Heart right ventricle (tissue), 16 donors: ENCODE measurements at regions not wholly inside any gene's neighbourhood (a gene's known extent, or its start where the extent isn't known, plus 50 kb on each side); places are given as distances from the start of the nearest gene placed in this dataset.

Experiments used
- ATAC-seq, 8 donors: fragments of 200-7000 bp; cut with Tn5 transposase; one replicate each; pipeline ENCODE4 v1.9.1; 2020; ENCODE audit warnings: mild to moderate bottlenecking in 8 of 8, moderate library complexity in 8 of 8, moderate number of reproducible peaks in 1 of 8
- DNase-seq, 2 donors: peaks; one replicate each; pipeline ENCODE4 v3.0.0-alpha.2; 2020
- H3K27ac ChIP-seq, 10 donors: fragments of 200-600 bp; sonication (generic) in 2 of 10; one replicate each; pipeline versions ENCODE4 v1.5.0 to v1.8.0; 2020 to 2022; ENCODE audit warnings: mild to moderate bottlenecking in 3 of 10
- H3K27me3 ChIP-seq, 7 donors: fragments of 200-600 bp; one replicate each; pipeline ENCODE4 v1.8.0; 2021 to 2022; ENCODE audit warnings: mild to moderate bottlenecking in 2 of 7
- H3K36me3 ChIP-seq, 9 donors: fragments of 200-600 bp; sonication (generic) in 1 of 9; one replicate each; pipeline versions ENCODE4 v1.5.0 to v1.8.0; 2020 to 2022; ENCODE audit warnings: mild to moderate bottlenecking in 2 of 9
- H3K4me1 ChIP-seq, 9 donors: fragments of 200-600 bp; sonication (generic) in 1 of 9; one replicate each; pipeline versions ENCODE4 v1.5.0 to v1.8.0; 2020 to 2022; ENCODE audit warnings: mild to moderate bottlenecking in 4 of 9
- H3K4me3 ChIP-seq, 10 donors: fragments of 200-600 bp; sonication (generic) in 2 of 10; one replicate each; pipeline versions ENCODE4 v1.5.0 to v1.8.0; 2020 to 2022; ENCODE audit warnings: mild to moderate bottlenecking in 7 of 10, moderate library complexity in 2 of 10
- H3K9me3 ChIP-seq, 11 donors: fragments of 200-600 bp in 10 of 11; sonication (generic) in 2 of 11; one replicate each; pipeline versions ENCODE4 v1.5.0 to v1.8.0; 2013 to 2022; ENCODE audit warnings: mild to moderate bottlenecking in 2 of 11, control low read depth in 1 of 11, moderate library complexity in 1 of 11
- CTCF ChIP-seq, 9 donors: fragments of 200-600 bp; sonication (generic) in 2 of 9; IDR thresholded peaks; one replicate each; pipeline versions ENCODE4 v1.5.0 to v1.8.0; 2021 to 2022; ENCODE audit warnings: antibody characterized with exemption in 9 of 9, mild to moderate bottlenecking in 5 of 9, moderate library complexity in 1 of 9
- WGBS, 2 donors: extraction: QIAGEN DNeasy Blood & Tissue Kit; methylation state at CpG; one replicate each; pipeline ENCODE4 v1.1.7; 2013; ENCODE audit warnings: inconsistent platforms in 1 of 2; 5-methylcytosine and 5-hydroxymethylcytosine counted together
- intact Hi-C, 10 donors: fragments of 100-400 bp; cut with DNase I; formaldehyde crosslinking; loops; one replicate each; pipeline versions ENCODE4 v1.11.1 to v1.14.2; 2022
- donor health status: Arrhythmogenic right ventricular cardiomyopathy.
- donor health status: ischemic (EF 13 %, LVEDD 7.1; RV severe dilation, severe dysfunction).
- donor health status: healthy with polysubstance abuse.
- donor health status: DM: no; HTN: yes; CAD: no.
- donor health status: DM: no; HTN: no; CAD: no.
- donor health status: ischemic (EF 25% LVEDD 6.9; RV normal size, moderate dysfunction).
- donor health status: ischemic (EF 25% LVEDD 5.7; RV mildly dilated, moderate dysfunction).
- donor health status: healthy.
- donor health status: DM: yes; HTN: yes; CAD: no.
- donor health status: Ischemic cardiomyopathy.
- donor health status: ischemic (EF 35%, LVEDD 5.7; RV mildly dilated, moderate dysfunction).
- donor health status: nonischemic (EF 11% LVEDD 7.7; RV severe dilation, severe dysfunction).
- donor health status: DM: yes; HTN: yes; CAD: no.
- donor health status: PGD.
- donor health status: ischemic (EF 29% LVEDD 5.4; RV normal size, mild dysfunction).
- donor health status: nonischemic (EF 23%, LVEDD 6.1; RV moderate dilation, normal function).

- Histone ChIP-seq H3K36me3 (no peaks in the 10 kb centered on the region), H3K27ac (no peak overlapping the region), H3K4me1 (no peaks in the 10 kb centered on the region), H3K27me3 (no peaks in the 10 kb centered on the region), H3K4me3 (no peak overlapping the region), H3K9me3 (peaks cover 0 to 27% (median 0%) of the 10 kb centered on the region in 11 donors)
- intact Hi-C loops, result no loop called here
- 58 to 63% methylated on average over 2 of the region's 2 CpGs for WGBS, 2 donors
- no peak for DNase-seq
- no peak for ATAC-seq
- no peak for TF ChIP-seq CTCF (IDR thresholded peaks at IDR 0.05)
Measured at GRCh38 chr1:191043066-191043465, 565.4 kb upstream of the BRINP3 start.

GRCh38 chr1:191049781-191050180, 572.1 kb upstream of the BRINP3 start:
- DNase-seq (no peak), ATAC-seq (no peak)
- Histone ChIP-seq H3K27ac (no peak overlapping the region), H3K9me3 (peaks cover 0 to 10% (median 0%) of the 10 kb centered on the region in 11 donors), H3K36me3 (no peaks in the 10 kb centered on the region), H3K4me3 (no peak overlapping the region), H3K27me3 (no peaks in the 10 kb centered on the region), H3K4me1 (no peaks in the 10 kb centered on the region)
- intact Hi-C loops, result no loop called here
- TF ChIP-seq CTCF (IDR thresholded peaks at IDR 0.05), result no peak
- 42 to 59% methylated on average over 2 of the region's 2 CpGs for WGBS, 2 donors

GRCh38 chr1:191052888-191053287, 575.2 kb upstream of the BRINP3 start:
- 63 to 72% methylated on average over 6 of the region's 6 CpGs for WGBS, 2 donors
- no peak for DNase-seq
- intact Hi-C loops, result no loop called here
- ATAC-seq, result no peak
- Histone ChIP-seq H3K4me1 (no peaks in the 10 kb centered on the region), H3K27me3 (no peaks in the 10 kb centered on the region), H3K27ac (no peak overlapping the region), H3K36me3 (no peaks in the 10 kb centered on the region), H3K9me3 (peaks cover 0 to 8% (median 0%) of the 10 kb centered on the region in 11 donors), H3K4me3 (no peak overlapping the region)
- TF ChIP-seq CTCF (IDR thresholded peaks at IDR 0.05), result no peak

GRCh38 chr1:191065346-191065745, 587.7 kb upstream of the BRINP3 start:
- Histone ChIP-seq H3K27me3 (no peaks in the 10 kb centered on the region), H3K9me3 (peaks cover 0 to 20% (median 0%) of the 10 kb centered on the region in 11 donors), H3K36me3 (no peaks in the 10 kb centered on the region), H3K4me3 (no peak overlapping the region), H3K27ac (no peak overlapping the region), H3K4me1 (no peaks in the 10 kb centered on the region)
- no peak for DNase-seq
- 42 to 55% methylated on average over 3 of the region's 3 CpGs for WGBS, 2 donors
- intact Hi-C loops, result no loop called here
- TF ChIP-seq CTCF (IDR thresholded peaks at IDR 0.05), result no peak
- no peak for ATAC-seq
